ENCODE measurements at regions not wholly inside any gene's neighbourhood (a gene's known extent, or its start where the extent isn't known, plus 50 kb on each side); places are given as distances from the start of the nearest gene placed in this dataset.

GRCh38 chr22:48495751-48496080 is 1332.0 kb downstream of the BRD1 start:
- TF ChIP-seq, protein P1, sequence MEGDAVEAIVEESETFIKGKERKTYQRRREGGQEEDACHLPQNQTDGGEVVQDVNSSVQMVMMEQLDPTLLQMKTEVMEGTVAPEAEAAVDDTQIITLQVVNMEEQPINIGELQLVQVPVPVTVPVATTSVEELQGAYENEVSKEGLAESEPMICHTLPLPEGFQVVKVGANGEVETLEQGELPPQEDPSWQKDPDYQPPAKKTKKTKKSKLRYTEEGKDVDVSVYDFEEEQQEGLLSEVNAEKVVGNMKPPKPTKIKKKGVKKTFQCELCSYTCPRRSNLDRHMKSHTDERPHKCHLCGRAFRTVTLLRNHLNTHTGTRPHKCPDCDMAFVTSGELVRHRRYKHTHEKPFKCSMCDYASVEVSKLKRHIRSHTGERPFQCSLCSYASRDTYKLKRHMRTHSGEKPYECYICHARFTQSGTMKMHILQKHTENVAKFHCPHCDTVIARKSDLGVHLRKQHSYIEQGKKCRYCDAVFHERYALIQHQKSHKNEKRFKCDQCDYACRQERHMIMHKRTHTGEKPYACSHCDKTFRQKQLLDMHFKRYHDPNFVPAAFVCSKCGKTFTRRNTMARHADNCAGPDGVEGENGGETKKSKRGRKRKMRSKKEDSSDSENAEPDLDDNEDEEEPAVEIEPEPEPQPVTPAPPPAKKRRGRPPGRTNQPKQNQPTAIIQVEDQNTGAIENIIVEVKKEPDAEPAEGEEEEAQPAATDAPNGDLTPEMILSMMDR (IDR thresholded peaks at IDR 0.05; ENCODE audit: insufficient read depth, low read depth, low read length): no peak
- ChIA-PET POLR2A (no interaction called here), CTCF (interaction anchor here (1.8 kb wide), 1 partner anchor 1697 kb away, joined by 9 read pairs; no protein-coding TSS in a partner anchor)
- H3K27me3 ChIP-seq (ENCODE audit: control insufficient read depth, insufficient read depth, low read length): peaks cover 4% of the 10 kb centered on the region; the same call in 1 of the 2 replicates
- H3K36me3 ChIP-seq (ENCODE audit: control insufficient read depth, insufficient read depth, low read length): no peaks in the 10 kb centered on the region
- no peak overlapping the region for H3K4me3 ChIP-seq (ENCODE audit: low read depth, low read length)
- DNase-seq (ENCODE audit: low read depth): no peak

- Histone ChIP-seq H3K36me3 (ENCODE audit: control insufficient read depth, insufficient read depth, low read length) (no peaks in the 10 kb centered on the region), H3K4me3 (ENCODE audit: low read depth, low read length) (no peak overlapping the region), H3K27me3 (ENCODE audit: control insufficient read depth, insufficient read depth, low read length) (peaks cover 4% of the 10 kb centered on the region; the same call in 1 of the 2 replicates)
- DNase-seq (ENCODE audit: low read depth): no peak
- POLR2A ChIA-PET: no interaction called here
- CTCF ChIA-PET: interaction anchor here (1.8 to 2.3 kb wide), 2 partner anchors 1696 to 1736 kb away, joined by 6 to 9 read pairs; no protein-coding TSS in a partner anchor
- TF ChIP-seq, protein P1 (IDR thresholded peaks at IDR 0.05; ENCODE audit: insufficient read depth, low read depth, low read length): no peak
Observed at GRCh38 chr22:48494968-48495750, 1332.5 kb downstream of the BRD1 start.

DNA sequence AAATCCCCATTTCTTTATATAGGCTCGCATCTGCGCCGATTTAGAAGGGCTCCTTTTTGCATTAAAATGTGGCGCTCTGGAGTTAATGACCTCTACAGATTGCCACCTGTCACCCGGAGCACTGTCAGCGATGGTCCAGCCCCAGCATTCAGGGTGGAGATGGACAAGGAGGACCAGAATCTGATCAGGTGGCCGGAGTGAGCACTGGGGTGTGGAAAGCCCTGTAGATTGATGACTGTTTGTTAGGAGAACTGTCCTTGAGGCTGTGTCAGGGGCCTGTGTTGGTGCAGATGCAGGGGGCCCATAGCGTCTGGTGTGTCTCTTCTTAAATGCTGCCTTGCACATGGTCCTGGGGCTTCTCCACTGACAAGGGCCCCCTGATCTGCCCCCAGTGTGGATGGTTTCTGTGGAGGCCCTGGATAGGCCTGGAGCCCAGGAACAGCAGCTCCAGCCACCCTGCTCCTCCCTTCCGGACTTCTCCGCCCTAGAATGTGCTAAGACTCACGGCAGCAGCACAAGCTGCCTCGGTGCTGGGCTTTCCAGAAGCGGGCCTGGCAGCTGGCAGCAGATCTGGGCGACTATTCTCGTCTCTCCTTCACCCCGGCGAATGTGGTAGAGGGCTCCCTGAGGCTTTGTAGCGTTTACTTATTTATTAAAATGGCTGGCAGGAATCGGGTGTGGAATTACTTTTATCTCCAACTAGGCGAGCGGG is 1333.3 kb downstream of the BRD1 start:
- ChIA-PET CTCF (interaction anchor here (2.3 kb wide), 1 partner anchor 1736 kb away, joined by 6 read pairs; no protein-coding TSS in a partner anchor), POLR2A (no interaction called here)
- no peaks in the 10 kb centered on the region for H3K36me3 ChIP-seq (ENCODE audit: control insufficient read depth, insufficient read depth, low read length)
- no peak for DNase-seq (ENCODE audit: low read depth)
- peaks cover 4% of the 10 kb centered on the region; the same call in 1 of the 2 replicates for H3K27me3 ChIP-seq (ENCODE audit: control insufficient read depth, insufficient read depth, low read length)
- TF ChIP-seq, protein P1 (IDR thresholded peaks at IDR 0.05; ENCODE audit: insufficient read depth, low read depth, low read length): no peak
- H3K4me3 ChIP-seq (ENCODE audit: low read depth, low read length): no peak overlapping the region

- Histone ChIP-seq H3K4me3 (ENCODE audit: low read depth, low read length) (no peak overlapping the region), H3K36me3 (ENCODE audit: control insufficient read depth, insufficient read depth, low read length) (no peaks in the 10 kb centered on the region), H3K27me3 (ENCODE audit: control insufficient read depth, insufficient read depth, low read length) (peaks cover 4% of the 10 kb centered on the region)
- TF ChIP-seq, protein P1 (IDR thresholded peaks at IDR 0.05; ENCODE audit: insufficient read depth, low read depth, low read length): no peak
- ChIA-PET POLR2A (no interaction called here), CTCF (interaction anchor here (1.2 to 2.3 kb wide), 3 partner anchors 10 to 1930 kb away, joined by 3 to 6 read pairs (median 3); no protein-coding TSS in a partner anchor)
- DNase-seq (ENCODE audit: low read depth): no peak
Observed at GRCh38 chr22:48493733-48494132, 1333.9 kb downstream of the BRD1 start.

Measured in BJ (cell line).